ENCODE measurements at regions not wholly inside any gene's neighbourhood (a gene's known extent, or its start where the extent isn't known, plus 50 kb on each side); places are given as distances from the start of the nearest gene placed in this dataset.

GRCh38 chr4:79255793-79256192 lies 70.1 kb downstream of the NAA11 start:
- no peak overlapping the region for H3K4ac ChIP-seq (ENCODE audit: low read depth, low read length)
- H3K36me3 ChIP-seq (ENCODE audit: control insufficient read depth in 1 of 2, insufficient read depth in 2 of 2, low read length in 2 of 2), result no peaks in the 10 kb centered on the region
- no peak overlapping the region for H3K4me3 ChIP-seq (ENCODE audit: low read depth, low read length)
- WGBS (ENCODE audit: extremely low coverage, insufficient coverage, insufficient read length), result no CpG with 5 or more reads among the region's 6 CpGs
- H3K79me2 ChIP-seq (ENCODE audit: control insufficient read depth, insufficient read depth, low read length, poor library complexity), result no peaks in the 10 kb centered on the region
- peaks cover 15% of the 10 kb centered on the region for H3K9me3 ChIP-seq (ENCODE audit: insufficient read depth, low read depth, low read length)
- no peak overlapping the region for H3K27ac ChIP-seq (ENCODE audit: low read depth, low read length)
- no peak overlapping the region for H2AFZ ChIP-seq (ENCODE audit: insufficient read depth, low read length, poor library complexity)
- H4K12ac ChIP-seq (ENCODE audit: low read depth, low read length), result no peak overlapping the region
- H3K18ac ChIP-seq (ENCODE audit: low read length), result no peak overlapping the region
- H3K23ac ChIP-seq (ENCODE audit: low read length), result no peak overlapping the region
- no peak overlapping the region for H2BK12ac ChIP-seq (ENCODE audit: low read length)
- H3K79me1 ChIP-seq (ENCODE audit: low read length), result no peaks in the 10 kb centered on the region
- H3K27me3 ChIP-seq (ENCODE audit: insufficient read depth, low read length), result no peaks in the 10 kb centered on the region
- no peak overlapping the region for H2BK5ac ChIP-seq (ENCODE audit: low read depth, low read length, poor library complexity)
- H2BK120ac ChIP-seq (ENCODE audit: insufficient read depth, low read length, poor library complexity), result no peak overlapping the region
- no peak overlapping the region for H3K14ac ChIP-seq (ENCODE audit: low read length)
- H3K9ac ChIP-seq (ENCODE audit: low read length), result no peak overlapping the region
- H4K91ac ChIP-seq (ENCODE audit: low read depth, low read length), result no peak overlapping the region
- H4K8ac ChIP-seq (ENCODE audit: low read depth, low read length), result no peak overlapping the region
- H3K4me2 ChIP-seq (ENCODE audit: low read length), result no peak overlapping the region
- H3K4me1 ChIP-seq (ENCODE audit: control insufficient read depth in 1 of 2, insufficient read depth in 2 of 2, low read length in 2 of 2), result no peaks in the 10 kb centered on the region
- DNase-seq, result no peak
- H2AK5ac ChIP-seq (ENCODE audit: low read length), result no peak overlapping the region

DNA sequence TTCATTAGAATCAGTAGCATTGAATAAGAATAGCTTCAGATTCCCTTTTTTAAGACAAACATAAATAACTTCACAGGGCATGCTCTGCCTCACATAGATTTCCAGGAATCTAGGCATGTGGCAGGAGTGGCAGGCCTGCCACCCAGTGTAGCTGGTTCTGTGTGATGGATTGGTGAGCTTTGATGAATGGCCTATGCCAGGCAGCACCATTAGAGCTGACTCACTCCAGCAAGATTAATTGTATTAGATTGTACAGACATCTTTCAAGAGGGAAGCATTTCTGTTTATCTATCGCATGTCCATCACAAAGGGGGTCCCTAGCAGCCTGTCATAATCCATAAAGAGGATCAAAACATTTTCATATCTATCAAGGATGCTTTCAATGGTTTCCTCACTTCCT lies 71.9 kb downstream of the NAA11 start:
- H2BK12ac ChIP-seq (ENCODE audit: low read length), result no peak overlapping the region
- no peak overlapping the region for H4K91ac ChIP-seq (ENCODE audit: low read depth, low read length)
- H3K27ac ChIP-seq (ENCODE audit: low read depth, low read length), result no peak overlapping the region
- no peak overlapping the region for H4K8ac ChIP-seq (ENCODE audit: low read depth, low read length)
- H3K14ac ChIP-seq (ENCODE audit: low read length), result no peak overlapping the region
- no peaks in the 10 kb centered on the region for H3K79me1 ChIP-seq (ENCODE audit: low read length)
- no CpG with 5 or more reads among the region's 1 CpG for WGBS (ENCODE audit: extremely low coverage, insufficient coverage, insufficient read length)
- no peaks in the 10 kb centered on the region for H3K27me3 ChIP-seq (ENCODE audit: insufficient read depth, low read length)
- DNase-seq, result no peak
- H3K4me2 ChIP-seq (ENCODE audit: low read length), result no peak overlapping the region
- H3K4me1 ChIP-seq (ENCODE audit: control insufficient read depth in 1 of 2, insufficient read depth in 2 of 2, low read length in 2 of 2), result no peaks in the 10 kb centered on the region
- H4K12ac ChIP-seq (ENCODE audit: low read depth, low read length), result no peak overlapping the region
- no peak overlapping the region for H3K4me3 ChIP-seq (ENCODE audit: low read depth, low read length)
- no peak overlapping the region for H3K23ac ChIP-seq (ENCODE audit: low read length)
- H3K9me3 ChIP-seq (ENCODE audit: insufficient read depth, low read depth, low read length), result peaks cover 10% of the 10 kb centered on the region
- H2BK120ac ChIP-seq (ENCODE audit: insufficient read depth, low read length, poor library complexity), result no peak overlapping the region
- no peak overlapping the region for H3K18ac ChIP-seq (ENCODE audit: low read length)
- H3K36me3 ChIP-seq (ENCODE audit: control insufficient read depth in 1 of 2, insufficient read depth in 2 of 2, low read length in 2 of 2), result no peaks in the 10 kb centered on the region
- no peak overlapping the region for H2AK5ac ChIP-seq (ENCODE audit: low read length)
- no peak overlapping the region for H2AFZ ChIP-seq (ENCODE audit: insufficient read depth, low read length, poor library complexity)
- no peak overlapping the region for H2BK5ac ChIP-seq (ENCODE audit: low read depth, low read length, poor library complexity)
- no peak overlapping the region for H3K9ac ChIP-seq (ENCODE audit: low read length)
- no peaks in the 10 kb centered on the region for H3K79me2 ChIP-seq (ENCODE audit: control insufficient read depth, insufficient read depth, low read length, poor library complexity)
- H3K4ac ChIP-seq (ENCODE audit: low read depth, low read length), result no peak overlapping the region

GRCh38 chr4:79253168-79253567 lies 72.7 kb downstream of the NAA11 start:
- Histone ChIP-seq H2BK12ac (ENCODE audit: low read length) (no peak overlapping the region), H3K79me1 (ENCODE audit: low read length) (no peaks in the 10 kb centered on the region), H3K4me3 (ENCODE audit: low read depth, low read length) (no peak overlapping the region), H4K8ac (ENCODE audit: low read depth, low read length) (no peak overlapping the region), H2AFZ (ENCODE audit: insufficient read depth, low read length, poor library complexity) (no peak overlapping the region), H4K91ac (ENCODE audit: low read depth, low read length) (no peak overlapping the region), H3K79me2 (ENCODE audit: control insufficient read depth, insufficient read depth, low read length, poor library complexity) (no peaks in the 10 kb centered on the region), H3K36me3 (ENCODE audit: control insufficient read depth in 1 of 2, insufficient read depth in 2 of 2, low read length in 2 of 2) (no peaks in the 10 kb centered on the region), H3K14ac (ENCODE audit: low read length) (no peak overlapping the region), H3K27ac (ENCODE audit: low read depth, low read length) (no peak overlapping the region), H2AK5ac (ENCODE audit: low read length) (no peak overlapping the region), H2BK120ac (ENCODE audit: insufficient read depth, low read length, poor library complexity) (no peak overlapping the region), H3K4ac (ENCODE audit: low read depth, low read length) (no peak overlapping the region), H3K4me2 (ENCODE audit: low read length) (no peak overlapping the region), H3K9ac (ENCODE audit: low read length) (no peak overlapping the region), H3K9me3 (ENCODE audit: insufficient read depth, low read depth, low read length) (peaks cover 8% of the 10 kb centered on the region), H4K12ac (ENCODE audit: low read depth, low read length) (no peak overlapping the region), H3K4me1 (ENCODE audit: control insufficient read depth in 1 of 2, insufficient read depth in 2 of 2, low read length in 2 of 2) (no peaks in the 10 kb centered on the region), H3K27me3 (ENCODE audit: insufficient read depth, low read length) (no peaks in the 10 kb centered on the region), H2BK5ac (ENCODE audit: low read depth, low read length, poor library complexity) (no peak overlapping the region), H3K18ac (ENCODE audit: low read length) (no peak overlapping the region), H3K23ac (ENCODE audit: low read length) (no peak overlapping the region)
- no peak for DNase-seq

DNA sequence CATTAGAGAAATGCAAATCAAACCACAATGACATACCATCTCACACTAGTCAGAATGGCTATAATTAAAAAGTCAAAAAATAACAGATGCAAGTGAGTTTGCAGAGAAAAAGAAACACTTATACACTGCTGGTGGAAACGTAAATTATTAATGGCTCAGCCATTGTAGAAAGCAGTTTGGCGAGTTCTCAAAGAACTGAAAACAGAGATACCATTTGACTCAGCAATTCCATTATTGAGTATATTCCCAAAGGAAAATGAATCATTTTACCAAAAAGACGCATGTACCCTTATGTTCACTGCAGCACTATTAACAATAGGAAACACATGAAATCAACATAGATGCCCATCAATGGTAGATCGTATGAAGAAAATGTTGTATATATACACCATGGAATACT lies 75.0 kb downstream of the NAA11 start:
- H3K27ac ChIP-seq (ENCODE audit: low read depth, low read length), result no peak overlapping the region
- H2BK5ac ChIP-seq (ENCODE audit: low read depth, low read length, poor library complexity), result no peak overlapping the region
- H4K12ac ChIP-seq (ENCODE audit: low read depth, low read length), result no peak overlapping the region
- no peak for DNase-seq
- H2AFZ ChIP-seq (ENCODE audit: insufficient read depth, low read length, poor library complexity), result no peak overlapping the region
- H3K14ac ChIP-seq (ENCODE audit: low read length), result no peak overlapping the region
- no CpG with 5 or more reads among the region's 4 CpGs for WGBS (ENCODE audit: extremely low coverage, insufficient coverage, insufficient read length)
- peaks cover 6% of the 10 kb centered on the region for H3K9me3 ChIP-seq (ENCODE audit: insufficient read depth, low read depth, low read length)
- no peak overlapping the region for H2AK5ac ChIP-seq (ENCODE audit: low read length)
- H3K27me3 ChIP-seq (ENCODE audit: insufficient read depth, low read length), result no peaks in the 10 kb centered on the region
- no peak overlapping the region for H2BK120ac ChIP-seq (ENCODE audit: insufficient read depth, low read length, poor library complexity)
- no peaks in the 10 kb centered on the region for H3K79me2 ChIP-seq (ENCODE audit: control insufficient read depth, insufficient read depth, low read length, poor library complexity)
- no peaks in the 10 kb centered on the region for H3K79me1 ChIP-seq (ENCODE audit: low read length)
- no peak overlapping the region for H3K4me3 ChIP-seq (ENCODE audit: low read depth, low read length)
- H3K4me2 ChIP-seq (ENCODE audit: low read length), result no peak overlapping the region
- H3K4me1 ChIP-seq (ENCODE audit: control insufficient read depth in 1 of 2, insufficient read depth in 2 of 2, low read length in 2 of 2), result no peaks in the 10 kb centered on the region
- H3K4ac ChIP-seq (ENCODE audit: low read depth, low read length), result no peak overlapping the region
- no peak overlapping the region for H3K9ac ChIP-seq (ENCODE audit: low read length)
- no peak overlapping the region for H4K8ac ChIP-seq (ENCODE audit: low read depth, low read length)
- H3K18ac ChIP-seq (ENCODE audit: low read length), result no peak overlapping the region
- no peaks in the 10 kb centered on the region for H3K36me3 ChIP-seq (ENCODE audit: control insufficient read depth in 1 of 2, insufficient read depth in 2 of 2, low read length in 2 of 2)
- no peak overlapping the region for H3K23ac ChIP-seq (ENCODE audit: low read length)
- no peak overlapping the region for H4K91ac ChIP-seq (ENCODE audit: low read depth, low read length)
- no peak overlapping the region for H2BK12ac ChIP-seq (ENCODE audit: low read length)
